ENCODE measurements at regions not wholly inside any gene's neighbourhood (a gene's known extent, or its start where the extent isn't known, plus 50 kb on each side); places are given as distances from the start of the nearest gene placed in this dataset.

DNA sequence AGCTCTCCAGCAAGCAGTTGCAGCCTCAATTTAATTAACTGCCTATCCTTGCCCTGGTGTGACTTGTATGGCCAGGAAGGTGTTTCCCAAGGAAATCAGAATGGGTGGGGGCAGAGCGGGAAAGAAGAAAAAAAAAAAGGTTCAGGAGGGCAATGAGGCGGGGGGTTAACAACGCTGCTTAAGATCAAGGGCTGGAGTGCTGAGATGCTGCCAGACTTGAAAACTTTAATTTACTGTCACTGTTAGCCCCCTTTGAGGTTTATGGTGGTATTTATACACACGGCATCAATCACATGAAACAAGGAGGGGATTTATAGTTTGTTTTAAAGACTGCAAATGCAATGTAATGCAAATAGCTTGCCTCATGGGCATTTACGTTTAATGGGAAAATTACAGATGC, 319.4 kb upstream of the NR2F2 start:
- TF ChIP-seq, protein P1, sequence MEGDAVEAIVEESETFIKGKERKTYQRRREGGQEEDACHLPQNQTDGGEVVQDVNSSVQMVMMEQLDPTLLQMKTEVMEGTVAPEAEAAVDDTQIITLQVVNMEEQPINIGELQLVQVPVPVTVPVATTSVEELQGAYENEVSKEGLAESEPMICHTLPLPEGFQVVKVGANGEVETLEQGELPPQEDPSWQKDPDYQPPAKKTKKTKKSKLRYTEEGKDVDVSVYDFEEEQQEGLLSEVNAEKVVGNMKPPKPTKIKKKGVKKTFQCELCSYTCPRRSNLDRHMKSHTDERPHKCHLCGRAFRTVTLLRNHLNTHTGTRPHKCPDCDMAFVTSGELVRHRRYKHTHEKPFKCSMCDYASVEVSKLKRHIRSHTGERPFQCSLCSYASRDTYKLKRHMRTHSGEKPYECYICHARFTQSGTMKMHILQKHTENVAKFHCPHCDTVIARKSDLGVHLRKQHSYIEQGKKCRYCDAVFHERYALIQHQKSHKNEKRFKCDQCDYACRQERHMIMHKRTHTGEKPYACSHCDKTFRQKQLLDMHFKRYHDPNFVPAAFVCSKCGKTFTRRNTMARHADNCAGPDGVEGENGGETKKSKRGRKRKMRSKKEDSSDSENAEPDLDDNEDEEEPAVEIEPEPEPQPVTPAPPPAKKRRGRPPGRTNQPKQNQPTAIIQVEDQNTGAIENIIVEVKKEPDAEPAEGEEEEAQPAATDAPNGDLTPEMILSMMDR (conservative IDR thresholded peaks at IDR 0.05; ENCODE audit: low read depth in 2 of 2), result no peak
- TF ChIP-seq, protein P2, sequence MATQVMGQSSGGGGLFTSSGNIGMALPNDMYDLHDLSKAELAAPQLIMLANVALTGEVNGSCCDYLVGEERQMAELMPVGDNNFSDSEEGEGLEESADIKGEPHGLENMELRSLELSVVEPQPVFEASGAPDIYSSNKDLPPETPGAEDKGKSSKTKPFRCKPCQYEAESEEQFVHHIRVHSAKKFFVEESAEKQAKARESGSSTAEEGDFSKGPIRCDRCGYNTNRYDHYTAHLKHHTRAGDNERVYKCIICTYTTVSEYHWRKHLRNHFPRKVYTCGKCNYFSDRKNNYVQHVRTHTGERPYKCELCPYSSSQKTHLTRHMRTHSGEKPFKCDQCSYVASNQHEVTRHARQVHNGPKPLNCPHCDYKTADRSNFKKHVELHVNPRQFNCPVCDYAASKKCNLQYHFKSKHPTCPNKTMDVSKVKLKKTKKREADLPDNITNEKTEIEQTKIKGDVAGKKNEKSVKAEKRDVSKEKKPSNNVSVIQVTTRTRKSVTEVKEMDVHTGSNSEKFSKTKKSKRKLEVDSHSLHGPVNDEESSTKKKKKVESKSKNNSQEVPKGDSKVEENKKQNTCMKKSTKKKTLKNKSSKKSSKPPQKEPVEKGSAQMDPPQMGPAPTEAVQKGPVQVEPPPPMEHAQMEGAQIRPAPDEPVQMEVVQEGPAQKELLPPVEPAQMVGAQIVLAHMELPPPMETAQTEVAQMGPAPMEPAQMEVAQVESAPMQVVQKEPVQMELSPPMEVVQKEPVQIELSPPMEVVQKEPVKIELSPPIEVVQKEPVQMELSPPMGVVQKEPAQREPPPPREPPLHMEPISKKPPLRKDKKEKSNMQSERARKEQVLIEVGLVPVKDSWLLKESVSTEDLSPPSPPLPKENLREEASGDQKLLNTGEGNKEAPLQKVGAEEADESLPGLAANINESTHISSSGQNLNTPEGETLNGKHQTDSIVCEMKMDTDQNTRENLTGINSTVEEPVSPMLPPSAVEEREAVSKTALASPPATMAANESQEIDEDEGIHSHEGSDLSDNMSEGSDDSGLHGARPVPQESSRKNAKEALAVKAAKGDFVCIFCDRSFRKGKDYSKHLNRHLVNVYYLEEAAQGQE (IDR thresholded peaks at IDR 0.05; ENCODE audit: unreplicated experiment), result no peak
- TF ChIP-seq EZH2 (IDR thresholded peaks at IDR 0.05; ENCODE audit: low read depth, unreplicated experiment) (no peak), POLR2AphosphoS5 (IDR thresholded peaks at IDR 0.05; ENCODE audit: low read depth) (no peak), EZH2phosphoT487 (IDR thresholded peaks at IDR 0.05; ENCODE audit: unreplicated experiment) (no peak), CREB1 (CRISPR knock-in tag; IDR thresholded peaks at IDR 0.05; ENCODE audit: low read depth) (no peak), JUNB (IDR thresholded peaks at IDR 0.05; ENCODE audit: unreplicated experiment) (no peak), NANOG (IDR thresholded peaks at IDR 0.05; ENCODE audit: borderline replicate concordance) (no peak)
- TF ChIP-seq, protein P3, sequence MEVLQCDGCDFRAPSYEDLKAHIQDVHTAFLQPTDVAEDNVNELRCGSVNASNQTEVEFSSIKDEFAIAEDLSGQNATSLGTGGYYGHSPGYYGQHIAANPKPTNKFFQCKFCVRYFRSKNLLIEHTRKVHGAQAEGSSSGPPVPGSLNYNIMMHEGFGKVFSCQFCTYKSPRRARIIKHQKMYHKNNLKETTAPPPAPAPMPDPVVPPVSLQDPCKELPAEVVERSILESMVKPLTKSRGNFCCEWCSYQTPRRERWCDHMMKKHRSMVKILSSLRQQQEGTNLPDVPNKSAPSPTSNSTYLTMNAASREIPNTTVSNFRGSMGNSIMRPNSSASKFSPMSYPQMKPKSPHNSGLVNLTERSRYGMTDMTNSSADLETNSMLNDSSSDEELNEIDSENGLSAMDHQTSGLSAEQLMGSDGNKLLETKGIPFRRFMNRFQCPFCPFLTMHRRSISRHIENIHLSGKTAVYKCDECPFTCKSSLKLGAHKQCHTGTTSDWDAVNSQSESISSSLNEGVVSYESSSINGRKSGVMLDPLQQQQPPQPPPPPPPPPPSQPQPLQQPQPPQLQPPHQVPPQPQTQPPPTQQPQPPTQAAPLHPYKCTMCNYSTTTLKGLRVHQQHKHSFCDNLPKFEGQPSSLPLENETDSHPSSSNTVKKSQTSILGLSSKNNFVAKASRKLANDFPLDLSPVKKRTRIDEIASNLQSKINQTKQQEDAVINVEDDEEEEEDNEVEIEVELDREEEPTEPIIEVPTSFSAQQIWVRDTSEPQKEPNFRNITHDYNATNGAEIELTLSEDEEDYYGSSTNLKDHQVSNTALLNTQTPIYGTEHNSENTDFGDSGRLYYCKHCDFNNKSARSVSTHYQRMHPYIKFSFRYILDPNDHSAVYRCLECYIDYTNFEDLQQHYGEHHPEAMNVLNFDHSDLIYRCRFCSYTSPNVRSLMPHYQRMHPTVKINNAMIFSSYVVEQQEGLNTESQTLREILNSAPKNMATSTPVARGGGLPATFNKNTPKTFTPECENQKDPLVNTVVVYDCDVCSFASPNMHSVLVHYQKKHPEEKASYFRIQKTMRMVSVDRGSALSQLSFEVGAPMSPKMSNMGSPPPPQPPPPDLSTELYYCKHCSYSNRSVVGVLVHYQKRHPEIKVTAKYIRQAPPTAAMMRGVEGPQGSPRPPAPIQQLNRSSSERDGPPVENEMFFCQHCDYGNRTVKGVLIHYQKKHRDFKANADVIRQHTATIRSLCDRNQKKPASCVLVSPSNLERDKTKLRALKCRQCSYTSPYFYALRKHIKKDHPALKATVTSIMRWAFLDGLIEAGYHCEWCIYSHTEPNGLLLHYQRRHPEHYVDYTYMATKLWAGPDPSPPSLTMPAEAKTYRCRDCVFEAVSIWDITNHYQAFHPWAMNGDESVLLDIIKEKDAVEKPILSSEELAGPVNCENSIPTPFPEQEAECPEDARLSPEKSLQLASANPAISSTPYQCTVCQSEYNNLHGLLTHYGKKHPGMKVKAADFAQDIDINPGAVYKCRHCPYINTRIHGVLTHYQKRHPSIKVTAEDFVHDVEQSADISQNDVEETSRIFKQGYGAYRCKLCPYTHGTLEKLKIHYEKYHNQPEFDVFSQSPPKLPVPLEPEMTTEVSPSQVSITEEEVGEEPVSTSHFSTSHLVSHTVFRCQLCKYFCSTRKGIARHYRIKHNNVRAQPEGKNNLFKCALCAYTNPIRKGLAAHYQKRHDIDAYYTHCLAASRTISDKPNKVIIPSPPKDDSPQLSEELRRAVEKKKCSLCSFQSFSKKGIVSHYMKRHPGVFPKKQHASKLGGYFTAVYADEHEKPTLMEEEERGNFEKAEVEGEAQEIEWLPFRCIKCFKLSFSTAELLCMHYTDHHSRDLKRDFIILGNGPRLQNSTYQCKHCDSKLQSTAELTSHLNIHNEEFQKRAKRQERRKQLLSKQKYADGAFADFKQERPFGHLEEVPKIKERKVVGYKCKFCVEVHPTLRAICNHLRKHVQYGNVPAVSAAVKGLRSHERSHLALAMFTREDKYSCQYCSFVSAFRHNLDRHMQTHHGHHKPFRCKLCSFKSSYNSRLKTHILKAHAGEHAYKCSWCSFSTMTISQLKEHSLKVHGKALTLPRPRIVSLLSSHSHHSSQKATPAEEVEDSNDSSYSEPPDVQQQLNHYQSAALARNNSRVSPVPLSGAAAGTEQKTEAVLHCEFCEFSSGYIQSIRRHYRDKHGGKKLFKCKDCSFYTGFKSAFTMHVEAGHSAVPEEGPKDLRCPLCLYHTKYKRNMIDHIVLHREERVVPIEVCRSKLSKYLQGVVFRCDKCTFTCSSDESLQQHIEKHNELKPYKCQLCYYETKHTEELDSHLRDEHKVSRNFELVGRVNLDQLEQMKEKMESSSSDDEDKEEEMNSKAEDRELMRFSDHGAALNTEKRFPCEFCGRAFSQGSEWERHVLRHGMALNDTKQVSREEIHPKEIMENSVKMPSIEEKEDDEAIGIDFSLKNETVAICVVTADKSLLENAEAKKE (CRISPR knock-in tag; IDR thresholded peaks at IDR 0.05), result no peak
